ENCODE measurements at regions not wholly inside any gene's neighbourhood (a gene's known extent, or its start where the extent isn't known, plus 50 kb on each side); places are given as distances from the start of the nearest gene placed in this dataset.

DNA sequence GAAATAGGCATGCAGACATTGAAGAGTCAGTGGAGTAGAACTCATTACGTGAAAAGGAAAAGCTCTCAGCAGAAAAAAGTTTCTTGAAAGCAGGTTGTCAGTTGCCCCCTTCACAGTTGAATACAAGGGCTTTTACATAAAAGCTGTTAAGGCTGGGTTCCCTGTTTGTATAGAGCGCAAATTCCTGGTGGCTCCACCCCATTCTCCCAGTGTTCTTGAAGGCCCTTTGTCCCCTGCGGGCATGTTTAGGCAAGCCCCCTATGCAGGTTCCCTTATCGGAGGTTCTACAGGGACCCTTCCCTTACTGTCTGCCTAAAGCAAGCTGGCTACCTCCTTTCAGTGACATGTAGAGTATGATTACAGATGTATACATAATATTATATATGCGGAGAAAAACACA lies 497.2 kb upstream of the SYT4 start:
- no peaks in the 10 kb centered on the region for H3K27me3 ChIP-seq (replicated peaks; ENCODE audit: control insufficient read depth, insufficient read depth, low read length)
- TF ChIP-seq, protein P1, sequence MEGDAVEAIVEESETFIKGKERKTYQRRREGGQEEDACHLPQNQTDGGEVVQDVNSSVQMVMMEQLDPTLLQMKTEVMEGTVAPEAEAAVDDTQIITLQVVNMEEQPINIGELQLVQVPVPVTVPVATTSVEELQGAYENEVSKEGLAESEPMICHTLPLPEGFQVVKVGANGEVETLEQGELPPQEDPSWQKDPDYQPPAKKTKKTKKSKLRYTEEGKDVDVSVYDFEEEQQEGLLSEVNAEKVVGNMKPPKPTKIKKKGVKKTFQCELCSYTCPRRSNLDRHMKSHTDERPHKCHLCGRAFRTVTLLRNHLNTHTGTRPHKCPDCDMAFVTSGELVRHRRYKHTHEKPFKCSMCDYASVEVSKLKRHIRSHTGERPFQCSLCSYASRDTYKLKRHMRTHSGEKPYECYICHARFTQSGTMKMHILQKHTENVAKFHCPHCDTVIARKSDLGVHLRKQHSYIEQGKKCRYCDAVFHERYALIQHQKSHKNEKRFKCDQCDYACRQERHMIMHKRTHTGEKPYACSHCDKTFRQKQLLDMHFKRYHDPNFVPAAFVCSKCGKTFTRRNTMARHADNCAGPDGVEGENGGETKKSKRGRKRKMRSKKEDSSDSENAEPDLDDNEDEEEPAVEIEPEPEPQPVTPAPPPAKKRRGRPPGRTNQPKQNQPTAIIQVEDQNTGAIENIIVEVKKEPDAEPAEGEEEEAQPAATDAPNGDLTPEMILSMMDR (IDR thresholded peaks at IDR 0.05; ENCODE audit: insufficient read depth, low read length, poor library complexity, severe bottlenecking): no peak
- DNase-seq (ENCODE audit: extremely low read depth, insufficient read length): no peak
- H3K4me3 ChIP-seq (replicated peaks; ENCODE audit: low read depth, low read length): no peak overlapping the region
- no peaks in the 10 kb centered on the region for H3K36me3 ChIP-seq (ENCODE audit: control insufficient read depth, insufficient read depth, low read length)

DNA sequence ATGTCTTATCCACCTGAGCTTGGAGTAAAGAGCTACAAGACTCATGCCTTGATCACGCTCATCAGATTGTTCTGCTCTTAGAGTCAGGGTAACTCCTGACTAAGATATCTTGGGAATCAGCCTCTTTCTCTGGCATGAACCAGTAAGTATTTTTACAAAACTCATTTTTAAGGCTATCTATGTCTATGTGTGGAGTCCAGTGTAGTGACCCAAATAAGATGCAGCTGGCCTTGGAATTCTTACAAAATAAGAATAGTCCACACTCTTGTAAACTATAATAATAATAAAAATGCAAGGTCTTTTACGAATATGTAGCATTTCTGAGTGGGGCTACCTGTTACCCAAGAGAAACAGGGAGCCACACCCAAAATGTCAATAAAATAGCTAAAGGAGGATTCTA lies 498.3 kb upstream of the SYT4 start:
- TF ChIP-seq, protein P1 (IDR thresholded peaks at IDR 0.05; ENCODE audit: insufficient read depth, low read length, poor library complexity, severe bottlenecking): no peak
- Histone ChIP-seq H3K36me3 (ENCODE audit: control insufficient read depth, insufficient read depth, low read length) (no peaks in the 10 kb centered on the region), H3K4me3 (replicated peaks; ENCODE audit: low read depth, low read length) (no peak overlapping the region), H3K27me3 (replicated peaks; ENCODE audit: control insufficient read depth, insufficient read depth, low read length) (no peaks in the 10 kb centered on the region)
- no peak for DNase-seq (ENCODE audit: extremely low read depth, insufficient read length)

DNA sequence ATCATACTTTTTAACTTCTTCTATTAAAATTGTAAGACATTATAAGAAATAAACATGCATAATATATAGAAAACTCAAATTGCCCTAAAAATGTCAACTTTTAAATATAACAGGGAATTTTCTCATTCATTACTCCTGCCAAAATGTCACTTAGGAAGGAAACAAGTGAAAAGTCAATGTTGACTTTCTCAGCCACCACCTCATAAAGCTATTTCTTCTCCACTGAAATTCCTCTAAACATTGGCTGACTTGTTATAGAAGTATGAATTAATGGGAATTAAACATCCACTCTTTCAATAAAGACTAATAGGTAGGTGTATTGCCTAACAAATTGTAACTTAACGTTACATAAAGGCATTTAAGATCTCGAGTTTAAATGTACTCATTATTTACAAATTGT lies 499.7 kb upstream of the SYT4 start:
- Histone ChIP-seq H3K4me3 (replicated peaks; ENCODE audit: low read depth, low read length) (no peak overlapping the region), H3K36me3 (ENCODE audit: control insufficient read depth, insufficient read depth, low read length) (no peaks in the 10 kb centered on the region), H3K27me3 (replicated peaks; ENCODE audit: control insufficient read depth, insufficient read depth, low read length) (no peaks in the 10 kb centered on the region)
- TF ChIP-seq, protein P1 (IDR thresholded peaks at IDR 0.05; ENCODE audit: insufficient read depth, low read length, poor library complexity, severe bottlenecking): no peak
- DNase-seq (ENCODE audit: extremely low read depth, insufficient read length): no peak

DNA sequence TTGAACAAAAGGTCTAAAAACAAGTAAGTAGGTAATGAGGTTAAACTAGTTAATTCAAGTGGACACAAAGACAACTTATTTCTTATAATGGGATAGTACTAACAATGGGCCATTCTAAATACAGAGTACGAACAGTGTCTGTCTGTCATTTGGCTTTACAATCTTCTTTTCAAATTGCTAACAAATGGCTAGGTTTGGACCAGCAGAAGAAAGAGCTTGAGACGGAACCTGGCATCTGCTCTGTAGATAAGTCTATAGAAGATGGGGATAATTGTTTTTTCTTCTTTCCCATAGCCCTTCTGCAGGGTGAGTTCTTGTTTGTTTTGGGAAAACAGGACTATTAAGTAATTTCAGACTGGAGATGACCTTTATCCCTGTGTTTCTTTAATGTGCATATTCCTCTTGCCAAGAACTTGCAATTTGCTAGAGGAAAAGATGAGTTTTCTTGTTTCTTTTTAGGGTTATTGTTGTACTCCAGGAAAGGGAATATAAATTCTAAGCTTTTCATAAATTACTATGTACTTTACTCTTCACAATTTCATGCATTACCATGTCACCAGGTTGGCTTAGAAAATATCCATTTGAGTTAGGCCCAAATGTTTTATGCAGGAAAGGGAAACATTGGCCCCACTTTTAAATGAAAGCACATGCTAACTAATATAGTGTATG lies 500.5 kb upstream of the SYT4 start:
- Histone ChIP-seq H3K27me3 (replicated peaks; ENCODE audit: control insufficient read depth, insufficient read depth, low read length) (no peaks in the 10 kb centered on the region), H3K4me3 (replicated peaks; ENCODE audit: low read depth, low read length) (no peak overlapping the region), H3K36me3 (ENCODE audit: control insufficient read depth, insufficient read depth, low read length) (no peaks in the 10 kb centered on the region)
- no peak for DNase-seq (ENCODE audit: extremely low read depth, insufficient read length)
- TF ChIP-seq, protein P1 (IDR thresholded peaks at IDR 0.05; ENCODE audit: insufficient read depth, low read length, poor library complexity, severe bottlenecking): no peak

DNA sequence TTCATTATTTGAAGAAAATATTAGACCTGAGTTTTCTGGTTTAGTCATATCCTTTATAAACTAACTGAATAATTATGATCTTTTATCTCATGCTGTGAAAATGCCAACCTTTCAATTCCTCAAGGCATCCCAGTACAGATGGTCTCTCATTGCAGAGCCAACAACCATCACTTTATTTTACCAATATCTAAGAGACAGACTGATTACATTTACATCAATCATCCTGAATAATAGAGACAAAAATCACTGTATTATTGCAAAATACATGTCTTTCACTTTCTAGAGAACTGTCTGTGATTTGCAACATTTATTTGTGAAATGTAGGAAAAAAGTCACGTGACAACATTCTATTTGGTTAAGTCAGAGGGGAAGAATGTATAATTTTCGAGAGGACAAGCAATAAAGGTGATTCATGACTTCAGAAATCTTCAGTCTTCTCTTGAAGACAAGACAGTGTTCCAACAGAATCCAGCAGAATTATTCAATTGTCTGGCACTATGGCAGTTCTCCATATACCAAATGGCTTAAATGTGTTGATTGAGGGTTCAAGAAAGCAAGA lies 503.6 kb upstream of the SYT4 start:
- Histone ChIP-seq H3K36me3 (ENCODE audit: control insufficient read depth, insufficient read depth, low read length) (no peaks in the 10 kb centered on the region), H3K4me3 (replicated peaks; ENCODE audit: low read depth, low read length) (no peak overlapping the region), H3K27me3 (replicated peaks; ENCODE audit: control insufficient read depth, insufficient read depth, low read length) (no peaks in the 10 kb centered on the region)
- TF ChIP-seq, protein P1 (IDR thresholded peaks at IDR 0.05; ENCODE audit: insufficient read depth, low read length, poor library complexity, severe bottlenecking): no peak
- DNase-seq (ENCODE audit: extremely low read depth, insufficient read length): no peak

All from GM06990 (cell line).